ENCODE measurements at regions not wholly inside any gene's neighbourhood (a gene's known extent, or its start where the extent isn't known, plus 50 kb on each side); places are given as distances from the start of the nearest gene placed in this dataset.
A peak's percentile ranks its signal among the peaks of the same experiment; 100 is the strongest.

DNA sequence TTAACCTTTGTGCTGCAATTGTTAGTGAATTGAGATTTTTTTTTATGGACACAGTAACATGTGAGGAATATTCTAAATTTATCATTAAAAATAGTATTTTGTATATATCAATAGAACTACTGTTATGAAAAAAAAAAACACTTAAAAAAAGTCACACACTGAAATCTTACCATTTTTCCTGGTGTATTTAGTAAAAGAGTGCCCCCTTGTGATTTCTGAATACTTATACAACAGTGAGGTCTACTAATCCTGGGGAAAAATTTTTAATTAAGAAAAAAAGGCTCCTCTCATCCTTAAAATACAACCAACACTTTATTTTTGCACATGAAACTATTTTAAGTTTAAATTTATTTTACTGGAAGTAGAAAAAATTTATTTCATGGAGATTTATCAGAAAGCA, 56.4 kb upstream of the SPOCK3 start:
- DNase-seq (ENCODE audit: low read depth) (peak; percentile 62), FAIRE-seq (no peak)
- no peak overlapping the region for H3K4me3 ChIP-seq (ENCODE audit: low read depth, low read length)

DNA sequence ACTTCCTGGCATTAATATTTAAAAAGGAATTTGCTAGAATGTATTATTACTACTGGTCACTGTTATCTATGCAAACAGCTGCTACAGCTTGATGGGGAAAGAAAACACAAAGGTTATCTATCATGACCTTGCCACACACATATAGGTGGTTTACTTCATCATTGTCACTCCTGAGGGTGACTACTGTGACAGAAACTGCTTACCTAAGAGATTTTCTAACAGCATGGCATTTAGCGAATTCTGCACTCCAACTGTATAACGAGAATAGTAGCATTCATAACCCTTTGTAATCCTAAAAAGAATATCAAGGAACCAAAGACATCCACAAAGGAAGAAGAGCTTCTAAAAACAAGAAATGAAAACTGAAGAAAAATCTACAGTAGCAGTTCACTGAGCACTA, 74.6 kb upstream of the SPOCK3 start:
- Histone ChIP-seq H3K27me3 (ENCODE audit: control insufficient read depth, insufficient read depth, low read length) (no peaks in the 10 kb centered on the region), H3K36me3 (ENCODE audit: control insufficient read depth, insufficient read depth, low read length) (no peaks in the 10 kb centered on the region), H3K4me3 (ENCODE audit: low read depth, low read length) (no peak overlapping the region)
- DNase-seq (ENCODE audit: low read depth) (peak; percentile 1), FAIRE-seq (no peak)
- TF ChIP-seq, protein P1, sequence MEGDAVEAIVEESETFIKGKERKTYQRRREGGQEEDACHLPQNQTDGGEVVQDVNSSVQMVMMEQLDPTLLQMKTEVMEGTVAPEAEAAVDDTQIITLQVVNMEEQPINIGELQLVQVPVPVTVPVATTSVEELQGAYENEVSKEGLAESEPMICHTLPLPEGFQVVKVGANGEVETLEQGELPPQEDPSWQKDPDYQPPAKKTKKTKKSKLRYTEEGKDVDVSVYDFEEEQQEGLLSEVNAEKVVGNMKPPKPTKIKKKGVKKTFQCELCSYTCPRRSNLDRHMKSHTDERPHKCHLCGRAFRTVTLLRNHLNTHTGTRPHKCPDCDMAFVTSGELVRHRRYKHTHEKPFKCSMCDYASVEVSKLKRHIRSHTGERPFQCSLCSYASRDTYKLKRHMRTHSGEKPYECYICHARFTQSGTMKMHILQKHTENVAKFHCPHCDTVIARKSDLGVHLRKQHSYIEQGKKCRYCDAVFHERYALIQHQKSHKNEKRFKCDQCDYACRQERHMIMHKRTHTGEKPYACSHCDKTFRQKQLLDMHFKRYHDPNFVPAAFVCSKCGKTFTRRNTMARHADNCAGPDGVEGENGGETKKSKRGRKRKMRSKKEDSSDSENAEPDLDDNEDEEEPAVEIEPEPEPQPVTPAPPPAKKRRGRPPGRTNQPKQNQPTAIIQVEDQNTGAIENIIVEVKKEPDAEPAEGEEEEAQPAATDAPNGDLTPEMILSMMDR (IDR thresholded peaks at IDR 0.05; ENCODE audit: insufficient read depth, low read length, severe bottlenecking): no peak

More for the DNA sequence above, 56.4 kb upstream of the SPOCK3 start:
- no peaks in the 10 kb centered on the region for H3K27me3 ChIP-seq (ENCODE audit: control insufficient read depth, insufficient read depth, low read length)
- TF ChIP-seq, protein P1 (IDR thresholded peaks at IDR 0.05; ENCODE audit: insufficient read depth, low read length, severe bottlenecking): peak; percentile 5
- no peaks in the 10 kb centered on the region for H3K36me3 ChIP-seq (ENCODE audit: control insufficient read depth, insufficient read depth, low read length)

DNA sequence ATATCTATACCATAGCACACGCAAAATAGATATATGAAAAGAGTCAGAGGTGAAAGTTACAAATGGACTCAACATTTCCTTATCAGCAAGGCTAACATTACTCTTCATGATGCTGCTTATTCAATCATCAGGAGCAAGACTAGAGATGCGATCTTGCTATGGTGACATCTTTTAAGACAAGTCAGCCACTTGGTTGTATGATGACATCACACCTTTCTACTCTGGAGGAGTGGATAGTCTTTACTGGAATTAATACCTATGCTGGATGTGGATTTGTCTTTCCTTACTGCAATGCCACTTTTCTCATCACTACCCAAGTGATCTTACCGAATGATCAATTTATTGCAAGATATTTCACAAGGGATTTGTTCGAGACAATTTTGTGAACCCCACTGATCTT, 87.0 kb upstream of the SPOCK3 start:
- Histone ChIP-seq H3K27me3 (ENCODE audit: control insufficient read depth, insufficient read depth, low read length) (no peaks in the 10 kb centered on the region), H3K4me3 (ENCODE audit: low read depth, low read length) (no peak overlapping the region), H3K36me3 (ENCODE audit: control insufficient read depth, insufficient read depth, low read length) (no peaks in the 10 kb centered on the region)
- DNase-seq (ENCODE audit: low read depth) (no peak), FAIRE-seq (no peak)
- TF ChIP-seq, protein P1 (IDR thresholded peaks at IDR 0.05; ENCODE audit: insufficient read depth, low read length, severe bottlenecking): no peak

DNA sequence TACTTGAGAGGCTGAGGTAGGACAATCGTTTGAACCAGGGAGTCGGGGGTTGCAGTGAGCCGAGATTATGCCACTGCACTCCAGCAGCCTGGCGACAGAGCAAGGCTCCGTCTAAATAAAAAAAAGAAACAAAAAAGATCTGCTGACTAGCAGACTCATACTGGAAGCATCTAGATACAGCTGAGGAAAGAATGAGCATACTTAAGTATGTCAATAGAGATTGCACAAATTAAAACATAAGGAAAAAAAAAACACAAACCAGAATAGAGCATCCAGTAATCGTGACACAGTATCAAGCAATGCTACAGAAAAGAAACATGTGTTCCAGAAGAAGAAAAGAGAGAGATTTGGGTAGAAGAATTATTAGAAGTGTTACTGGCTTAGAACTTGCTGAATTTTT, 105.5 kb upstream of the SPOCK3 start:
- H3K27me3 ChIP-seq (ENCODE audit: control insufficient read depth, insufficient read depth, low read length): no peaks in the 10 kb centered on the region
- DNase-seq (ENCODE audit: low read depth): peak; percentile 10
- TF ChIP-seq, protein P1 (IDR thresholded peaks at IDR 0.05; ENCODE audit: insufficient read depth, low read length, severe bottlenecking): no peak
- H3K36me3 ChIP-seq (ENCODE audit: control insufficient read depth, insufficient read depth, low read length): no peaks in the 10 kb centered on the region
- no peak overlapping the region for H3K4me3 ChIP-seq (ENCODE audit: low read depth, low read length)
- no peak for FAIRE-seq

DNA sequence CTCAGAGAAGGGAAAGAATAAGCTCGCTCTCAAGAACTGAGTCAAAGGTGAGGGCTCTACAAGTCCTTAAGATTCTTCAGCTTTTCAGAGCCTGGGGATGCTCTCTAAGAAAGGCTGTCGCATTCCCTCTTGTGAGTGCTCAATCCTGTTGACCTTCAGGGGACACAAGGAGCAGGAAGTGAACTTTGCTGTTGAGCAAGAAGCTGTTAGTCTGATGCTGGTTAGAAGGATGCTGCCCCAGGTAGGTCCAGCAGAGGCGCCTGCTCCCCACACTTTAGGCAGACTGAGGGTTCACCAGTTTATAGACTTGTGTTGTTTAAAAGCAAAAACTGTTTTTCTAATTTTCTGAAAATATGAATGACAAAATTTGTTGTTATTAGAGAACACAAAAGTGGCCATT, 125.4 kb upstream of the SPOCK3 start:
- FAIRE-seq (no peak), DNase-seq (ENCODE audit: low read depth) (no peak)
- Histone ChIP-seq H3K27me3 (ENCODE audit: control insufficient read depth, insufficient read depth, low read length) (no peaks in the 10 kb centered on the region), H3K4me3 (ENCODE audit: low read depth, low read length) (no peak overlapping the region), H3K36me3 (ENCODE audit: control insufficient read depth, insufficient read depth, low read length) (no peaks in the 10 kb centered on the region)
- TF ChIP-seq, protein P1 (IDR thresholded peaks at IDR 0.05; ENCODE audit: insufficient read depth, low read length, severe bottlenecking): no peak

DNA sequence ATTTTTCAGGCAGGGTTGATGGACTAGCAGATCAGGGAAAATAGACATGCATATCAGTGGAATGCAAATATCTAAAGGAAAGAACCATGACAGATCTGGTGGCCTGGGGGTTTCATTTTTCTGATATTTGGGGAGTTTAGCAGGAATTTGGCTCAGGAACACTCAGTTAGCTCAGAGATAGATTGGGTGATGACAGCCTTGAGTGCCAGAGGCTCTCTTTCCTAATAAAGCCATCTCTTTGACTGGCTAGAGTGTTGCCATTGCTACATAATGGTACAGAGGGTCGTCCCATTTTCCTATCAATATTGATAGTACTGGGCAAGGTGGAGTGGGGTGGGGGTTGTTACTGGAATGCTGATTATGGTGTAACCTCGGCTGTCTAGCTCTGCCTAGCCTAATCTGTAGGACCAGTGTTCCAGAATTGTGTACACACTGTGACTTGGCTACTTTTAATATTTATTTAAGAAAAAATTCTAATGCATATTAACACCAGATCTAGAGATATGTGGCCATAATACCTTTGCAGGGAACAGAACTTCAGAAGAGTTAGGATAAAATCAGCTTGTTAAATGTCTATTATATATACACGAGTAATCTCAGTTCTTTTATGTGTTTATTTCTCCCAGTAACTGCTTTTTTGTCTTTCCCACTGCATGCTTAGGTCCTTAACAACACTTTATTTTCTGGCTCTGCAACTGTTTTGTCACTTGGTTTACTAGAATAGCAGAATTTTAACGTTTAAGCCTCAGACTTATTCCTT, 145.0 kb upstream of the SPOCK3 start:
- DNase-seq (ENCODE audit: low read depth) (no peak), FAIRE-seq (no peak)
- H3K27me3 ChIP-seq (ENCODE audit: control insufficient read depth, insufficient read depth, low read length): no peaks in the 10 kb centered on the region
- no peaks in the 10 kb centered on the region for H3K36me3 ChIP-seq (ENCODE audit: control insufficient read depth, insufficient read depth, low read length)
- H3K4me3 ChIP-seq (ENCODE audit: low read depth, low read length): no peak overlapping the region
- TF ChIP-seq, protein P1 (IDR thresholded peaks at IDR 0.05; ENCODE audit: insufficient read depth, low read length, severe bottlenecking): no peak
